ENCODE measurements at regions not wholly inside any gene's neighbourhood (a gene's known extent, or its start where the extent isn't known, plus 50 kb on each side); places are given as distances from the start of the nearest gene placed in this dataset.
A peak's percentile ranks its signal among the peaks of the same experiment; 100 is the strongest.

DNA sequence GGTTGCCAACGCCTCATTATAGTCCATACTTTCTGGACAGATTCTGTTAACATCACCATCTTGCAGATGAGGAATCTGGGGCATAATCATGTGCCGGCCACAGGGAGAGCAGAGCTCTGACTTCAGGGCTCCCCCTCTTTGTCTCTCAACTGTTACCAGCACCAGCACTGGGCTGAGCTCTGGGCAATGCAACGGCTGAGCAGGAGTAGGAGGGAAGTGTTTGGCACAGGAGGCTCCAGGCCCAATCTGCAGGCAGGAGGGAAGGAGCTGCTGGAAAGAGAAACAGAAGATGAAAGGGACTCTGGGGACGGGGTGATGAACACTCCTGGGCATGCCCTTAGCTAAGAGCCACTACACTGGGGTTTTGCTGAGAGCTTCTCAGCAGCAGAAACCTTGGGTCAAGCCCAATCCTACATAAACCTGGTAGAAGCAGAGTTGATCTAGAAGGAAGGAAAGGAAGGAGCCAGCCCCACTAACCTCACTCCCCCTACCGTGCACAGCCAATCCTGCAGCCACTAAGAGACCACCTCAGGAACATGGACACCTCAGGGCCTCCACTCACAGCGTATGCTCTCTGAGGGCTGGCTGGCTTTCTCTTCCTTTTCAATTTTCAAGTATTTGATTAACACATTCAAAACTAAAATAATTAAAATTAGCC lies 73.1 kb upstream of the SPATA12 start:
- TF ChIP-seq, protein P1, sequence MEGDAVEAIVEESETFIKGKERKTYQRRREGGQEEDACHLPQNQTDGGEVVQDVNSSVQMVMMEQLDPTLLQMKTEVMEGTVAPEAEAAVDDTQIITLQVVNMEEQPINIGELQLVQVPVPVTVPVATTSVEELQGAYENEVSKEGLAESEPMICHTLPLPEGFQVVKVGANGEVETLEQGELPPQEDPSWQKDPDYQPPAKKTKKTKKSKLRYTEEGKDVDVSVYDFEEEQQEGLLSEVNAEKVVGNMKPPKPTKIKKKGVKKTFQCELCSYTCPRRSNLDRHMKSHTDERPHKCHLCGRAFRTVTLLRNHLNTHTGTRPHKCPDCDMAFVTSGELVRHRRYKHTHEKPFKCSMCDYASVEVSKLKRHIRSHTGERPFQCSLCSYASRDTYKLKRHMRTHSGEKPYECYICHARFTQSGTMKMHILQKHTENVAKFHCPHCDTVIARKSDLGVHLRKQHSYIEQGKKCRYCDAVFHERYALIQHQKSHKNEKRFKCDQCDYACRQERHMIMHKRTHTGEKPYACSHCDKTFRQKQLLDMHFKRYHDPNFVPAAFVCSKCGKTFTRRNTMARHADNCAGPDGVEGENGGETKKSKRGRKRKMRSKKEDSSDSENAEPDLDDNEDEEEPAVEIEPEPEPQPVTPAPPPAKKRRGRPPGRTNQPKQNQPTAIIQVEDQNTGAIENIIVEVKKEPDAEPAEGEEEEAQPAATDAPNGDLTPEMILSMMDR (IDR thresholded peaks at IDR 0.05): peak in 2 of 3 experiments; percentile 20 to 22
- no peak for TF ChIP-seq POLR2A (IDR thresholded peaks at IDR 0.05)
- no peak overlapping the region for H3K4me3 ChIP-seq
- no peaks in the 10 kb centered on the region for H3K9me3 ChIP-seq
- intact Hi-C loops (cut with DNase I; ENCODE audit: low total_unique reads): loop anchor here (5.0 kb wide), 1 partner anchor 285 kb away; no protein-coding TSS in a partner anchor
- H3K27ac ChIP-seq: no peak overlapping the region
- no peak for DNase-seq
- H3K27me3 ChIP-seq: no peaks in the 10 kb centered on the region
- 50 to 52% methylated on average over 6 of the region's 6 CpGs for WGBS, 2 donors
- H3K4me1 ChIP-seq: peaks cover 56% of the 10 kb centered on the region
- H3K36me3 ChIP-seq (ENCODE audit: low read depth, missing control alignments): no peaks in the 10 kb centered on the region

DNA sequence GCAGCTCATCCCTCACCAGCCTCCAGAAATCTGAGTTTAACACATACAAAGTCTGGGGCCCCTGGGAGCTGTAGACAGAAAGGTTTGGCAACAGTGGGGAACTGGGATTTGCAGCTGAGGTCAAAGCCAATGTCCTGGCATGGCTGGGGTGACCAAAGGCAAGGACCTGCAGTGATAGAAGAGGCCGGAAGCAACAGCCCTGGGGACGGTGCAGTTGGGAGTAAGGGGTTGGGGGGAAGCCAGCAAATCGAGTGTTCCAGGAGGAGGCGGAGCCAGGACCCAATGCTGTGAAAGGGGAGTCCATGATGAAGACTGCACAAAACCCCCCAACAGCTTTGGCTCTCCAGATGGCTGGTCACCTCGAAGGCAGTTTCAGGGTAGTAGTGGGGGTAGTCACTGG lies 74.1 kb upstream of the SPATA12 start:
- H3K9me3 ChIP-seq: no peaks in the 10 kb centered on the region
- WGBS, 2 donors: 49 to 57% methylated on average over 3 to 5 of the region's 5 CpGs
- no peak for TF ChIP-seq POLR2A (IDR thresholded peaks at IDR 0.05)
- TF ChIP-seq, protein P1 (IDR thresholded peaks at IDR 0.05): no peak
- H3K36me3 ChIP-seq (ENCODE audit: low read depth, missing control alignments): no peaks in the 10 kb centered on the region
- intact Hi-C loops (cut with DNase I; ENCODE audit: low total_unique reads): loop anchor here (5.0 kb wide), 1 partner anchor 284 kb away; no protein-coding TSS in a partner anchor
- no peak for DNase-seq
- no peak overlapping the region for H3K4me3 ChIP-seq
- H3K27me3 ChIP-seq: no peaks in the 10 kb centered on the region
- H3K27ac ChIP-seq: peak overlapping the region; percentile 55 to 76
- H3K4me1 ChIP-seq: peaks cover 56% of the 10 kb centered on the region

DNA sequence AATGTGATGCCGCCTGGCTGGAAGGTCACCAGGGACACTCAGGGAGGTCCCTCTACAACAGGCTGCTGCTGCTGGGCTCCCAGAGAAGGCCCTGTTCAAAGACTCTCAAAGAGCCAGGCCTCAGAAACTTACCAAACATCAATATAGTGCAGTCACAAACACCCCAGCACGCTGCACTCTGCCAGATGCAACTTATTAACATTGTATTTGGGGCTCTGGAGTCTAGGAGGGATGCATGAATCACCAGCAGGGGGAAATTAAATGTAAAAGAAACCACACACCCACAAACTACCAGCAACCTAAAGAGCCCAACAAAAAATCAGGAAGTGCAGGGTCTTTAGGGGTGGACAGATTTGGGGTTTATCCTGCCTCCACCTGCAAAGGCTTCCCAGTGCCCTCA lies 74.6 kb upstream of the SPATA12 start:
- Histone ChIP-seq H3K36me3 (ENCODE audit: low read depth, missing control alignments) (no peaks in the 10 kb centered on the region), H3K27ac (peak overlapping the region; percentile 55 to 76), H3K9me3 (no peaks in the 10 kb centered on the region), H3K27me3 (no peaks in the 10 kb centered on the region), H3K4me3 (no peak overlapping the region), H3K4me1 (peaks cover 52% of the 10 kb centered on the region)
- intact Hi-C loops (cut with DNase I; ENCODE audit: low total_unique reads): loop anchor here (5.0 kb wide), 1 partner anchor 284 kb away; no protein-coding TSS in a partner anchor
- no peak for DNase-seq
- WGBS, 2 donors: 65 to 67% methylated on average over 2 of the region's 2 CpGs
- TF ChIP-seq POLR2A (IDR thresholded peaks at IDR 0.05): no peak
- TF ChIP-seq, protein P1 (IDR thresholded peaks at IDR 0.05): peak in 1 of 3 experiments; percentile 20

DNA sequence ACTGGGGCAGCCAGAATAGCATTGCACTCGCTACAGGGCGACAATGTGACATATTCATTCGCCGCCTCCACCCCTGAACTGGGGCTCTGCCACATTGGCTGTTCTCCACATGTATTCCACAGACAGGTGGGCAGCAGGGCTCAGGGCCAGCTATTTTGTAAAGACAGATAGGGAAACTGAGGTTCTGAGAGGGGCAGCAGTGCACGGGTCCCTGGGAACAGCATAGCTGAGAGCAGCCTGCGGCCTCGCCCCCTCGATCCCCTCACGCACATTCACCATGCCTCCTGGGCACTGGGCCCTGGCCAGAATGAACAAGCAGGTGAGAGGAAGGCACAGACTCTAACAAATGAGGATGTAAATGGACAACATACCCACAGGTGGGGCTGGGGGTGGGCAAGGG lies 75.0 kb upstream of the SPATA12 start:
- Histone ChIP-seq H3K4me1 (peaks cover 51% of the 10 kb centered on the region), H3K36me3 (ENCODE audit: low read depth, missing control alignments) (no peaks in the 10 kb centered on the region), H3K4me3 (no peak overlapping the region), H3K27ac (peak overlapping the region; percentile 55 to 76), H3K9me3 (no peaks in the 10 kb centered on the region), H3K27me3 (no peaks in the 10 kb centered on the region)
- intact Hi-C loops (cut with DNase I; ENCODE audit: low total_unique reads): loop anchor here (5.0 kb wide), 1 partner anchor 283 kb away; no protein-coding TSS in a partner anchor
- 84 to 88% methylated on average over 7 to 9 of the region's 9 CpGs for WGBS, 2 donors
- TF ChIP-seq POLR2A (IDR thresholded peaks at IDR 0.05): no peak
- TF ChIP-seq, protein P1 (IDR thresholded peaks at IDR 0.05): no peak
- DNase-seq: no peak

DNA sequence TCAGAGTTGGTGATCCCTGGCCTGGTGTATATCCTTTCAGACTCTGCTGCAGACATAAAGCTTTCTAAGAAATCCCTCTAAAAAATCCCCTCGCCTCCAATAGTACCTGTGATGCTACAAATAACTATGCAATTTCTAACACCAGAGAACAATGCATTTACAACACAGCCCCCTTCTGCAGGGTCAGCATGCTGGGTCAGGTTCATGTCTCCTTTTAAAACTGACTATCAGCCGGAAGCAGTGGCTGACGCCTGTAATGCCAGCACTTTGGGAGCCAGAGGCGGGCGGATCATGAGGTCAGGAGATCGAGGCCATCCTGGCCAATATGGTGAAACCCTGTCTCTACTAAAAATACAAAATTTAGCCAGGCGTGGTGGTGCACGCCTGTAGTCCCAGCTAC lies 77.0 kb upstream of the SPATA12 start:
- intact Hi-C loops (cut with DNase I; ENCODE audit: low total_unique reads): no loop called here
- 83 to 93% methylated on average over 8 of the region's 8 CpGs for WGBS, 2 donors
- H3K27me3 ChIP-seq: no peaks in the 10 kb centered on the region
- DNase-seq: no peak
- H3K4me3 ChIP-seq: no peak overlapping the region
- no peaks in the 10 kb centered on the region for H3K36me3 ChIP-seq (ENCODE audit: low read depth, missing control alignments)
- TF ChIP-seq, protein P1 (IDR thresholded peaks at IDR 0.05): no peak
- no peak for TF ChIP-seq POLR2A (IDR thresholded peaks at IDR 0.05)
- H3K4me1 ChIP-seq: peaks cover 40% of the 10 kb centered on the region
- H3K27ac ChIP-seq: peak overlapping the region in 1 of 2 donors; percentile 76
- H3K9me3 ChIP-seq: no peaks in the 10 kb centered on the region
